ENCODE measurements at regions not wholly inside any gene's neighbourhood (a gene's known extent, or its start where the extent isn't known, plus 50 kb on each side); places are given as distances from the start of the nearest gene placed in this dataset.

GRCh38 chr11:129612447-129612961, 203.1 kb upstream of the TMEM45B start:
- H3K9me3 ChIP-seq (ENCODE audit: insufficient read depth, low read length, severe bottlenecking): no peaks in the 10 kb centered on the region
- no peaks in the 10 kb centered on the region for H4K20me1 ChIP-seq (ENCODE audit: insufficient read depth, low read length)
- H2AFZ ChIP-seq (ENCODE audit: low read depth, low read length): no peak overlapping the region
- H3K27me3 ChIP-seq (ENCODE audit: insufficient read depth, low read length, poor library complexity): peaks cover 14% of the 10 kb centered on the region
- no peak overlapping the region for H3K27ac ChIP-seq (ENCODE audit: low read length)
- H3K4me2 ChIP-seq (ENCODE audit: insufficient read depth, low read length): no peak overlapping the region
- no peaks in the 10 kb centered on the region for H3K36me3 ChIP-seq (ENCODE audit: insufficient read depth, low read length)
- ATAC-seq (ENCODE audit: insufficient read depth, low read depth): no peak
- H3K4me3 ChIP-seq (ENCODE audit: low read depth in 1 of 2, low read length in 2 of 2): no peak overlapping the region
- H3K4me1 ChIP-seq (ENCODE audit: insufficient read depth, low read length): no peaks in the 10 kb centered on the region
- TF ChIP-seq, protein P1, sequence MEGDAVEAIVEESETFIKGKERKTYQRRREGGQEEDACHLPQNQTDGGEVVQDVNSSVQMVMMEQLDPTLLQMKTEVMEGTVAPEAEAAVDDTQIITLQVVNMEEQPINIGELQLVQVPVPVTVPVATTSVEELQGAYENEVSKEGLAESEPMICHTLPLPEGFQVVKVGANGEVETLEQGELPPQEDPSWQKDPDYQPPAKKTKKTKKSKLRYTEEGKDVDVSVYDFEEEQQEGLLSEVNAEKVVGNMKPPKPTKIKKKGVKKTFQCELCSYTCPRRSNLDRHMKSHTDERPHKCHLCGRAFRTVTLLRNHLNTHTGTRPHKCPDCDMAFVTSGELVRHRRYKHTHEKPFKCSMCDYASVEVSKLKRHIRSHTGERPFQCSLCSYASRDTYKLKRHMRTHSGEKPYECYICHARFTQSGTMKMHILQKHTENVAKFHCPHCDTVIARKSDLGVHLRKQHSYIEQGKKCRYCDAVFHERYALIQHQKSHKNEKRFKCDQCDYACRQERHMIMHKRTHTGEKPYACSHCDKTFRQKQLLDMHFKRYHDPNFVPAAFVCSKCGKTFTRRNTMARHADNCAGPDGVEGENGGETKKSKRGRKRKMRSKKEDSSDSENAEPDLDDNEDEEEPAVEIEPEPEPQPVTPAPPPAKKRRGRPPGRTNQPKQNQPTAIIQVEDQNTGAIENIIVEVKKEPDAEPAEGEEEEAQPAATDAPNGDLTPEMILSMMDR (IDR thresholded peaks at IDR 0.05; ENCODE audit: borderline replicate concordance, extremely low read depth, low read length, poor library complexity, severe bottlenecking): no peak
- DNase-seq: no peak
- H3K79me2 ChIP-seq (ENCODE audit: insufficient read depth, low read length): no peaks in the 10 kb centered on the region
- H3K9ac ChIP-seq (ENCODE audit: low read depth, low read length): no peak overlapping the region

GRCh38 chr11:129613071-129613470, 202.6 kb upstream of the TMEM45B start:
- no peak overlapping the region for H3K27ac ChIP-seq (ENCODE audit: low read length)
- peaks cover 14% of the 10 kb centered on the region for H3K27me3 ChIP-seq (ENCODE audit: insufficient read depth, low read length, poor library complexity)
- H3K9me3 ChIP-seq (ENCODE audit: insufficient read depth, low read length, severe bottlenecking): no peaks in the 10 kb centered on the region
- H3K9ac ChIP-seq (ENCODE audit: low read depth, low read length): no peak overlapping the region
- no peak overlapping the region for H2AFZ ChIP-seq (ENCODE audit: low read depth, low read length)
- H3K79me2 ChIP-seq (ENCODE audit: insufficient read depth, low read length): no peaks in the 10 kb centered on the region
- no peak overlapping the region for H3K4me2 ChIP-seq (ENCODE audit: insufficient read depth, low read length)
- no peaks in the 10 kb centered on the region for H3K36me3 ChIP-seq (ENCODE audit: insufficient read depth, low read length)
- ATAC-seq (ENCODE audit: insufficient read depth, low read depth): no peak
- H4K20me1 ChIP-seq (ENCODE audit: insufficient read depth, low read length): no peaks in the 10 kb centered on the region
- no peak overlapping the region for H3K4me3 ChIP-seq (ENCODE audit: low read depth in 1 of 2, low read length in 2 of 2)
- no peak for DNase-seq
- TF ChIP-seq, protein P1 (IDR thresholded peaks at IDR 0.05; ENCODE audit: borderline replicate concordance, extremely low read depth, low read length, poor library complexity, severe bottlenecking): no peak
- TF ChIP-seq EZH2 (IDR thresholded peaks at IDR 0.05; ENCODE audit: borderline replicate concordance, low read depth, low read length, severe bottlenecking): no peak
- H3K4me1 ChIP-seq (ENCODE audit: insufficient read depth, low read length): no peaks in the 10 kb centered on the region

DNA sequence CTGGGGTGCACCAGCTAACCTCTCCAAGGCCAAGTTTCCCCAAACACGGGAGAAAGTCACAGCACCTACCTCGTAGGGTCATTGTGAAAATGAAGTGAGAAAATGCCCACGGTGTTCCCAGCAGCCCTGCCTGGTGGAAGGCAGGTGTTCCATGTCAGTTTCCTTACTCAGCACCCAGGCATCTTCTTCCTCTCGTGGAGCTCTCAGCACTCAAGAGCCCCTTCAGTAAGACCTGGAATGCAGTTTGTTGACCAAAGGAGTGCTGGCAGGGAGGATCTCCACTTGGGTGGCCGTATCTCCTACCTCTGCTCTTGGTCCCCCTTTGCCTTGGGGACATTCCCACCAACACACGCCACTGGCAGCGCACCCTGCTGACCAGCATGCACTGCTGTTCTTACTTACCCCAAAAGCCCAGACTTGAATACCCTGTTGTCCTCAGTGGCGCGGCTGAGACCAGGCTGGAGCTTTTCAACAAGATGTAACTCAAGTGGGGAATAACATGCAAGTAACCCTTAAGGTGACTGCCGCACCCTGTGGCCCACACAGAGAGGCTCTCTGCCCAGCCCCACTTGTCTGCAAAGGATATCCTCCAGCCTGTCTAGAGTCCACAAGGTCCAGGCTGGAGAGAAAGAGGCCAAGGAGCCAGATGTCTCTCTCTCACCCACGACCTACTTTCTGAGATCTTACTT, 201.2 kb upstream of the TMEM45B start:
- Histone ChIP-seq H4K20me1 (ENCODE audit: insufficient read depth, low read length) (no peaks in the 10 kb centered on the region), H3K27ac (ENCODE audit: low read length) (no peak overlapping the region), H3K79me2 (ENCODE audit: insufficient read depth, low read length) (no peaks in the 10 kb centered on the region), H3K27me3 (ENCODE audit: insufficient read depth, low read length, poor library complexity) (peaks cover 14% of the 10 kb centered on the region), H3K36me3 (ENCODE audit: insufficient read depth, low read length) (no peaks in the 10 kb centered on the region), H3K9me3 (ENCODE audit: insufficient read depth, low read length, severe bottlenecking) (no peaks in the 10 kb centered on the region), H3K4me3 (ENCODE audit: low read depth in 1 of 2, low read length in 2 of 2) (no peak overlapping the region), H2AFZ (ENCODE audit: low read depth, low read length) (no peak overlapping the region), H3K9ac (ENCODE audit: low read depth, low read length) (no peak overlapping the region), H3K4me2 (ENCODE audit: insufficient read depth, low read length) (no peak overlapping the region), H3K4me1 (ENCODE audit: insufficient read depth, low read length) (no peaks in the 10 kb centered on the region)
- DNase-seq (no peak), ATAC-seq (ENCODE audit: insufficient read depth, low read depth) (no peak)
- TF ChIP-seq, protein P1 (IDR thresholded peaks at IDR 0.05; ENCODE audit: borderline replicate concordance, extremely low read depth, low read length, poor library complexity, severe bottlenecking): no peak
- no peak for TF ChIP-seq EZH2 (IDR thresholded peaks at IDR 0.05; ENCODE audit: borderline replicate concordance, low read depth, low read length, severe bottlenecking)

Data from DND-41 (cell line).